ENCODE measurements at regions not wholly inside any gene's neighbourhood (a gene's known extent, or its start where the extent isn't known, plus 50 kb on each side); places are given as distances from the start of the nearest gene placed in this dataset.

DNA sequence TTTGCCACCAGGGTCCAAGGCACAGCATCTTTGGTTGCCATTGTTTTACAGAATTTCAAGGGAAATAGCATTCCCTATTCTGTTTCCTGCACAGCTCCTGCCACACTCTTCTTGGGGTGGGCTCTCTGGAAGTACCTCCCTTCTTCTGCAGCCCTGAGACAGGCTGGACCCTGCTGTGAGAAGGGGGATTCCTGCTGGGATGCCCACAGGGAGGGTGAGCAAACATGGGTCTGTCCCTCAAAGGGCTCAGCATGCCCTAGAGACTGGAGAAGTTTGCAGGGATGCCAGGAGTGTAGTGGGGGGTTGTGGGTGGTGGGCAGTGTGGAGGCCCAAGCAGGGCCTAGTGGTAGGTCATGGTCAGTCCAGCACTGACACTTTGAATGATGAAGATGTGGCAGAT, 222.2 kb upstream of the GPR26 start:
- no peak for TF ChIP-seq PPARA (CRISPR knock-in tag; IDR thresholded peaks at IDR 0.05; ENCODE audit: borderline replicate concordance)
- no peak for TF ChIP-seq OSR1 (CRISPR knock-in tag; IDR thresholded peaks at IDR 0.05)
- TF ChIP-seq BACH2 (CRISPR knock-in tag; IDR thresholded peaks at IDR 0.05; ENCODE audit: borderline replicate concordance): no peak
- TF ChIP-seq CSDC2 (CRISPR knock-in tag; IDR thresholded peaks at IDR 0.05): no peak
- no peak for TF ChIP-seq TOX (CRISPR knock-in tag; IDR thresholded peaks at IDR 0.05; ENCODE audit: borderline replicate concordance)
- ATAC-seq: no peak

GRCh38 chr10:123445261-123445775, 220.8 kb upstream of the GPR26 start:
- ATAC-seq: no peak
- TF ChIP-seq ISL1 (CRISPR knock-in tag; IDR thresholded peaks at IDR 0.05): no peak
- no peak for TF ChIP-seq ARNTL (CRISPR knock-in tag; IDR thresholded peaks at IDR 0.05; ENCODE audit: borderline replicate concordance, low read depth)
- no peak for TF ChIP-seq ZFP30 (CRISPR knock-in tag; IDR thresholded peaks at IDR 0.05)
- no peak for TF ChIP-seq PPARA (CRISPR knock-in tag; IDR thresholded peaks at IDR 0.05; ENCODE audit: borderline replicate concordance)
- no peak for TF ChIP-seq TOX (CRISPR knock-in tag; IDR thresholded peaks at IDR 0.05; ENCODE audit: borderline replicate concordance)
- no peak for TF ChIP-seq TSHZ2 (CRISPR knock-in tag; IDR thresholded peaks at IDR 0.05)
- no peak for TF ChIP-seq ESRRG (CRISPR knock-in tag; IDR thresholded peaks at IDR 0.05)
- TF ChIP-seq, protein P1, sequence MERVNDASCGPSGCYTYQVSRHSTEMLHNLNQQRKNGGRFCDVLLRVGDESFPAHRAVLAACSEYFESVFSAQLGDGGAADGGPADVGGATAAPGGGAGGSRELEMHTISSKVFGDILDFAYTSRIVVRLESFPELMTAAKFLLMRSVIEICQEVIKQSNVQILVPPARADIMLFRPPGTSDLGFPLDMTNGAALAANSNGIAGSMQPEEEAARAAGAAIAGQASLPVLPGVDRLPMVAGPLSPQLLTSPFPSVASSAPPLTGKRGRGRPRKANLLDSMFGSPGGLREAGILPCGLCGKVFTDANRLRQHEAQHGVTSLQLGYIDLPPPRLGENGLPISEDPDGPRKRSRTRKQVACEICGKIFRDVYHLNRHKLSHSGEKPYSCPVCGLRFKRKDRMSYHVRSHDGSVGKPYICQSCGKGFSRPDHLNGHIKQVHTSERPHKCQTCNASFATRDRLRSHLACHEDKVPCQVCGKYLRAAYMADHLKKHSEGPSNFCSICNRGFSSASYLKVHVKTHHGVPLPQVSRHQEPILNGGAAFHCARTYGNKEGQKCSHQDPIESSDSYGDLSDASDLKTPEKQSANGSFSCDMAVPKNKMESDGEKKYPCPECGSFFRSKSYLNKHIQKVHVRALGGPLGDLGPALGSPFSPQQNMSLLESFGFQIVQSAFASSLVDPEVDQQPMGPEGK (CRISPR knock-in tag; IDR thresholded peaks at IDR 0.05; ENCODE audit: borderline replicate concordance): no peak
- TF ChIP-seq GLIS3 (CRISPR knock-in tag; IDR thresholded peaks at IDR 0.05): no peak
- TF ChIP-seq, protein P2, sequence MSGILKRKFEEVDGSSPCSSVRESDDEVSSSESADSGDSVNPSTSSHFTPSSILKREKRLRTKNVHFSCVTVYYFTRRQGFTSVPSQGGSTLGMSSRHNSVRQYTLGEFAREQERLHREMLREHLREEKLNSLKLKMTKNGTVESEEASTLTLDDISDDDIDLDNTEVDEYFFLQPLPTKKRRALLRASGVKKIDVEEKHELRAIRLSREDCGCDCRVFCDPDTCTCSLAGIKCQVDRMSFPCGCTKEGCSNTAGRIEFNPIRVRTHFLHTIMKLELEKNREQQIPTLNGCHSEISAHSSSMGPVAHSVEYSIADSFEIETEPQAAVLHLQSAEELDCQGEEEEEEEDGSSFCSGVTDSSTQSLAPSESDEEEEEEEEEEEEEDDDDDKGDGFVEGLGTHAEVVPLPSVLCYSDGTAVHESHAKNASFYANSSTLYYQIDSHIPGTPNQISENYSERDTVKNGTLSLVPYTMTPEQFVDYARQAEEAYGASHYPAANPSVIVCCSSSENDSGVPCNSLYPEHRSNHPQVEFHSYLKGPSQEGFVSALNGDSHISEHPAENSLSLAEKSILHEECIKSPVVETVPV (CRISPR knock-in tag; IDR thresholded peaks at IDR 0.05): no peak
- TF ChIP-seq ZFP3 (CRISPR knock-in tag; IDR thresholded peaks at IDR 0.05): no peak
- TF ChIP-seq CSDC2 (CRISPR knock-in tag; IDR thresholded peaks at IDR 0.05): no peak
- no peak for TF ChIP-seq SNAI2 (CRISPR knock-in tag; IDR thresholded peaks at IDR 0.05)
- no peak for TF ChIP-seq OSR1 (CRISPR knock-in tag; IDR thresholded peaks at IDR 0.05)
- TF ChIP-seq BACH2 (CRISPR knock-in tag; IDR thresholded peaks at IDR 0.05; ENCODE audit: borderline replicate concordance): no peak
- TF ChIP-seq ZNF70 (CRISPR knock-in tag; IDR thresholded peaks at IDR 0.05): no peak
- TF ChIP-seq ZC3H10 (CRISPR knock-in tag; IDR thresholded peaks at IDR 0.05): no peak

- ATAC-seq: no peak
- TF ChIP-seq ESRRG (CRISPR knock-in tag; IDR thresholded peaks at IDR 0.05): no peak
- TF ChIP-seq TOX (CRISPR knock-in tag; IDR thresholded peaks at IDR 0.05; ENCODE audit: borderline replicate concordance): no peak
- TF ChIP-seq PPARA (CRISPR knock-in tag; IDR thresholded peaks at IDR 0.05; ENCODE audit: borderline replicate concordance): no peak
- TF ChIP-seq, protein P3, sequence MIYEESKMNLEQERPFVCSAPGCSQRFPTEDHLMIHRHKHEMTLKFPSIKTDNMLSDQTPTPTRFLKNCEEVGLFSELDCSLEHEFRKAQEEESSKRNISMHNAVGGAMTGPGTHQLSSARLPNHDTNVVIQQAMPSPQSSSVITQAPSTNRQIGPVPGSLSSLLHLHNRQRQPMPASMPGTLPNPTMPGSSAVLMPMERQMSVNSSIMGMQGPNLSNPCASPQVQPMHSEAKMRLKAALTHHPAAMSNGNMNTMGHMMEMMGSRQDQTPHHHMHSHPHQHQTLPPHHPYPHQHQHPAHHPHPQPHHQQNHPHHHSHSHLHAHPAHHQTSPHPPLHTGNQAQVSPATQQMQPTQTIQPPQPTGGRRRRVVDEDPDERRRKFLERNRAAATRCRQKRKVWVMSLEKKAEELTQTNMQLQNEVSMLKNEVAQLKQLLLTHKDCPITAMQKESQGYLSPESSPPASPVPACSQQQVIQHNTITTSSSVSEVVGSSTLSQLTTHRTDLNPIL (CRISPR knock-in tag; IDR thresholded peaks at IDR 0.05; ENCODE audit: low read depth): no peak
- TF ChIP-seq GLIS3 (CRISPR knock-in tag; IDR thresholded peaks at IDR 0.05): no peak
- TF ChIP-seq ZNF8 (CRISPR knock-in tag; IDR thresholded peaks at IDR 0.05): no peak
- TF ChIP-seq ISL1 (CRISPR knock-in tag; IDR thresholded peaks at IDR 0.05): no peak
- no peak for TF ChIP-seq ZFP30 (CRISPR knock-in tag; IDR thresholded peaks at IDR 0.05)
- TF ChIP-seq BACH2 (CRISPR knock-in tag; IDR thresholded peaks at IDR 0.05; ENCODE audit: borderline replicate concordance): no peak
- TF ChIP-seq OSR1 (CRISPR knock-in tag; IDR thresholded peaks at IDR 0.05): no peak
- no peak for TF ChIP-seq ZC3H10 (CRISPR knock-in tag; IDR thresholded peaks at IDR 0.05)
- TF ChIP-seq ARNTL (CRISPR knock-in tag; IDR thresholded peaks at IDR 0.05; ENCODE audit: borderline replicate concordance, low read depth): no peak
- no peak for TF ChIP-seq RARB (CRISPR knock-in tag; IDR thresholded peaks at IDR 0.05)
- TF ChIP-seq TSHZ2 (CRISPR knock-in tag; IDR thresholded peaks at IDR 0.05): no peak
- no peak for TF ChIP-seq ZNF565 (CRISPR knock-in tag; conservative IDR thresholded peaks at IDR 0.05; ENCODE audit: low read depth)
- no peak for TF ChIP-seq ZNF70 (CRISPR knock-in tag; IDR thresholded peaks at IDR 0.05)
- no peak for TF ChIP-seq TCF4 (CRISPR knock-in tag; IDR thresholded peaks at IDR 0.05; ENCODE audit: borderline replicate concordance)
- no peak for TF ChIP-seq ZFP3 (CRISPR knock-in tag; IDR thresholded peaks at IDR 0.05)
These were observed 219.6 kb upstream of the GPR26 start for GRCh38 chr10:123446449-123447156.

Measured in SK-N-SH treated with all-trans-retinoic acid at 6 μM for 48 hours (cell line).